GM21390 (cell line): ENCODE measurements at regions not wholly inside any gene's neighbourhood (a gene's known extent, or its start where the extent isn't known, plus 50 kb on each side); places are given as distances from the start of the nearest gene placed in this dataset.

Experiments
- ATAC-seq: cut with Tn5 transposase; IDR thresholded peaks from one replicate; pipeline ENCODE4 v1.9.1; 2021; ENCODE audit not compliant: unreplicated experiment

DNA sequence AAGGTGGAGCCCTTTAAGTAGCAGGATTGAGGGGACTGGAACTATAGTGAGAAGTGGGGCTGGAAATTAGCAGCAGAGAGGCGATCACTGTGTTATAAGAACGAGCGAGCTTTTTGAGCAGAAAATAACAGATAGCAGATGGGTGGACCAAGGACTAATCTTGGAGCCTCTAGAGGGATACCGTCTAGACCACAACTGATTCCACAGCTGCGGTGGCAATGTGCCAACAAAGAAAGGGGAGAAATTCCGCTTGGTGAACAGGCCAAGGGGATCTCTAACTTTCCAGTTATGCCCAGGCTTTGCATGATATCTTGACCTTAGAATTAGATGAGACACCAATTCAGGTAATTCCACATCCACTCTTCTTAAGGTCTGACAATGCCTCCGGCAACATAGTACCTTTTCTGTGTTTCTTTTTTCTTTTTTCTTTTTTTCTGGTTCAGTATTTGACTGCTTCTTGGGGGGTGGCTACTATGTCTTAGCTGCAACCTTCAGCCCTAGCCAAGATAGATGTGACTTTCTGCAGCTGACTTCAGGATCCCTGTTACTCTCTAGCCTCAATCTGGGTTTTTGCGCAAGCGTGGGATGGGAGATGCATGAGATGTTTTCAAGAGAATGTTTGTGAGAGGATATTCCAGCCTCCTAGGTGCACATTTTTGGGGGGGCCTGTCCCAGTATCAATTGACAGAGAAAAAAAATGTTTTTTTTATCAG, 143.4 kb upstream of the CPSF6 start:
- ATAC-seq = no peak

DNA sequence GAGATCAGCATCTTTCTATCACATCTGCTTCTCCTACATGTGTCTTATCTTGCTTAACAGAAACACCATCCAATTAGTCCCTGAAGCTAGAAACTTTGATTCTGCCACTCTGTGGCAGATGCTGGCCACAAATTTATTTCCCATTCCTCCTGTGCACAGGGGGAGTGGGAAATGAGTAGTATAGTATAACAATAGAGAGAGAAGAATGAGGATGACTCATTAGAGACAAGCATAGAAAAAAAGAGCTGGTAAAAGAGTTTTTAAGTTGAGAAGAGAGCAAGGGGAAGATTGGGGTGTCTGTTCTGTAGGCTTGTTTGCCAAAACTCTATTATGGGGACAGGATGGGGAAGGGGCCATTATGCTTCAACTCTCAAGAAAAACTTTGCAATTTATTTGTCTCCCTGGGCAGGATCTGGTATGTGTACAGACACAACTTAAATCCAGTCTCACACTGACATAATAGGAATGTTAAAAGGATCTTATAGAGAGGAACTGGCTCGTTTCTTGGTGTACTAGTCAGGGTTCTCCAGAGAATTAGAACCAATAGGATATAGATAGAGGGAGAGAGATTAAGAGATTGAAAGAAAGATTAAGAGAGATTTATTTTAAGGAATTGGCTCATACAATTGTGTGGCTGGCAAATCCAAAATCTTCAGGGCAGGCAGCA, 142.6 kb upstream of the CPSF6 start:
- no peak for ATAC-seq

DNA sequence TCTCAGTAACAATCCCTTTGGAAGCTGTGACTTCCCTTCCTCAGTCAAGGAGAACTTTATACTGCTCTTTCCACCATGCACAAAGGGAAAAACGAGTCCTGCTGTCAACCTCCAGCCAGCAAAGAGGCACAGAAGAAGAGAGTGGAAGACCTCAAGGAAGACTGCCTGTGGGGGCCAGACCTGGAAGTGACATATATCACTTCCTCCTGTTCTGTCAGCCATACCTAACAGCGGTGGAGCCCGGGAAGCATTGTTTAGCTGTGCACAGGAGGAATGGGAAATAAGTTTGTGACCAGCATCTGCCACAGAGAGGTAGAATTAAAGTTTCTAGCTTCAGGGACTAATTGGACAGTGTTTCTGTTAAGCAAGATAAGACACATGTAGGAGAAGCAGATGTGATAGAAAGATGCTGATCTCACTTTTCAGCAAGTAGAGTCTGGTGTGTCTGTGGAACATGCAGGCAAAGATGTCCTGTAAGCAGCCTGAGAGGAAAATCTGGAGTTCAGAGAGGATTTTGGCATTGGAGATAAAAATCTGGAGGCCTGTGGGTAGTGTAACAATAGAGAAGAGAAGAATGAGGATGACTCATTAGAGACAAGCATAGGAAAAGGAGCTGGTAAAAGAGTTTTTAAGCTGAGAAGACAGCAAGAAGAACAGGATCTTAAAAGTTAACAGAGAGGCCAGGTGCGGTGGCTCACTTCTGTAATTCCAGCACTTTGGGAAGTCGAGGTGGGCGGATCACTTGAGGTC, 141.6 kb upstream of the CPSF6 start:
- ATAC-seq = no peak

- no peak for ATAC-seq
Measured at GRCh38 chr12:69099201-69099837, 140.1 kb upstream of the CPSF6 start.

DNA sequence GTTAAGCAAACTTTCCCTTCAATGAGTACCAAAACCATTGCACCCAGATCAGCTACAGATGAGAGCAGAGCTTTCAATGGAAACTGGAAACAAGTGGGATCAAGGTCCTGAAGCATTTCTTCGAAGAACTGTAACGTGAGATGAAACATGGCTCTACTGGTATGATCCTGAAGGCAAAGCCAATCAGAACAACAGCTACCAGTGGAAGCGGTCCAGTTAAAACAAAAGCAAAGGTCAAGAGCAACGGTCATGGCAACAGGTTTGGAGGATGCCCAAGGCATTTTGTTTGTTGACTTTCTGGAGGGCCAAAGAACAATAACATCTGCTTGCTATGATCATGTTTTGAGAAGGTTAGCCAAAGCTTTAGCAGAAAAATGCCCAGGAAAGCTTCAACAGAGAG, 137.9 kb upstream of the CPSF6 start:
- no peak for ATAC-seq

- no peak for ATAC-seq
Measured at GRCh38 chr12:69102856-69103255, 136.5 kb upstream of the CPSF6 start.

- no peak for ATAC-seq
Measured at GRCh38 chr12:69105101-69105962, 134.0 kb upstream of the CPSF6 start.

- no peak for ATAC-seq
Measured at GRCh38 chr12:69106482-69107118, 132.8 kb upstream of the CPSF6 start.

DNA sequence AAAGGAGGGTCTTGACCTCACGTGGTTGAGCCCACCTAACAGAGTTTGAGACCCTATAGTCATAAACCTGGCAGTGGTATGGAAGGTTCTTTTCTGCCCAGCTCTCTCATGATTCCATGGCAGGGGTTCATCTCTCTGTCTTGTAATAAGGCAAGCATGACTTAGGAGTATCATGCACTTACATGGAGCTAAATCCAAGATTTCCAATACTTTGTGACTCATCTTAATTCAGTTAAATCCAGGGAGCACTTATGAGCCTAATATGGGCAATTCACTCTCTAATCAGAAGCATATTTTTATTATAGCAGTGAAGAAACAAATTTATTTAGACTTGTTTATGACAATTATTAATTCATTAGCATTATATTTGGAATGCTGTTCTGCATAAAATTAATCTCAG, 131.8 kb upstream of the CPSF6 start:
- no peak for ATAC-seq

DNA sequence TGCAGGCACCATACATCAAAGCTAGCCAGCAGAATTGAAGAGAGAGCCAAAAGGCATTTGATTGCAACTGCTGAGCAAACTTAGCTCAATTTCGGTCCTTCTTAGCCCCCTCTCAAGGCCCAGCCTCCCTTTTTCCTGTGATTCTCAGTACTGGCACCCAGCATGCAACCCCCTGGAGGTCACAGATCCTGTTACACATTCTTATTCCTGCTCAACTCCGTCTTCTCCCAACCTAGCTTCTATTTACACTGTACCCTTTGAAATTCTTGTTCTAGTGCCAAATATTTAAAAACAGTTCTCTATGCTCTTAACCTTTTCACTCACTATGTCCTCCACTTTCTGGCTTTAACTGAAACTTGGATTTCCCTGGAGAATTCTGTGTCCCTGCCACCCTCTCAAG, 131.3 kb upstream of the CPSF6 start:
- ATAC-seq = no peak

- ATAC-seq = no peak
Measured at GRCh38 chr12:69112616-69113015, 126.8 kb upstream of the CPSF6 start.

GRCh38 chr12:69115099-69115498, 124.3 kb upstream of the CPSF6 start:
- ATAC-seq = no peak

GRCh38 chr12:69115951-69116350, 123.4 kb upstream of the CPSF6 start:
- no peak for ATAC-seq

GRCh38 chr12:69117566-69118266, 121.7 kb upstream of the CPSF6 start:
- ATAC-seq = no peak

GRCh38 chr12:69118516-69118915, 120.9 kb upstream of the CPSF6 start:
- ATAC-seq = no peak

DNA sequence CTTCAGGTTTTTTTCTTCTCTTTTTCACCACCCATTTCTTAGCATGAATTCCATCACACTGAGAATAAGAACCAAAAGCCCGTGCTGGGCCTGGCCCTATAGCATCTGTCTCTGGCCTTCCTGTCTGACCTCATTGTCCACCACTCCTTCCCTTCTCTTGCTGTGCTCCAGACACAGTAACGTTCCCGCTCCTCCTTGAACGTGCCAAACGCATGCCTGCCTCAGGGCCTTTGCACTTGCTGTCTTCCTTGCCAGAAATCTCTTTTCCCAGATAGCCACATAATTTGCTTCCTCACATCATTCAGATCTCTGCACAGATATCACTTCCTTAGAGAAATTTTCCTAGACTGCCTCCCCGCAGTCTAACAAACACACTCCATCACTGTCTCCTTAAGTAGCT, 119.6 kb upstream of the CPSF6 start:
- ATAC-seq = no peak

DNA sequence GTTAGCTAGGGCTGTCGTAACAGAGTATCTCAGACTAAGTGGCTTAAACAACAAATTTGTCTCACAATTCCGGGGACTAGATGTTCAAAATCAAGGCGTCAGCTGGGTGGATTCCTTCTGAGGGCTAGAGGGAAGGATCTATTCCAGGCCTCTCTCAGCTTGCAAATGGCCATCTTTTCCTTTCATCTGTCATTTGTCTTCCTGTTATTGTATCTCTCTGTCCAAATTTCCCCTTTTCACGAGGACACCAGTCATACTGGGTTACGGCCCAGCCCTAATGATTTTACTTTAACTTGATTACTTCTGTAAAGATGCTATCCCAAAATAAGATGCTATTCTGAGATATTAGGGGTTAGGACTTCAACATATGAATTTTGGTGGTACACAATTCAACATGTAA, 119.0 kb upstream of the CPSF6 start:
- ATAC-seq = no peak

GRCh38 chr12:69123311-69123710, 116.1 kb upstream of the CPSF6 start:
- no peak for ATAC-seq

- no peak for ATAC-seq
Measured at GRCh38 chr12:69123919-69124638, 115.3 kb upstream of the CPSF6 start.
